OCI-LY3 (cell line): ENCODE measurements at regions not wholly inside any gene's neighbourhood (a gene's known extent, or its start where the extent isn't known, plus 50 kb on each side); places are given as distances from the start of the nearest gene placed in this dataset.

Source experiments
- CTCF ChIP-seq: fragments of 200-600, 300-600 bp; sonication (generic); IDR thresholded peaks from 2 replicates; pipeline ENCODE4 v1.5.1; 2014; ENCODE audit warnings: antibody characterized with exemption, low read length, low read depth
- EZH2phosphoT487 ChIP-seq: fragments of 200-600 bp; shearing (Covaris generic); IDR thresholded peaks from 2 replicates; pipeline ENCODE4 v1.6.1; 2018; ENCODE audit warnings: antibody characterized with exemption, mixed run types, low read depth

GRCh38 chr7:15998617-15999016, 312.1 kb upstream of the MEOX2 start:
- no peak for TF ChIP-seq CTCF
- no peak for TF ChIP-seq EZH2phosphoT487
